ENCODE measurements at regions not wholly inside any gene's neighbourhood (a gene's known extent, or its start where the extent isn't known, plus 50 kb on each side); places are given as distances from the start of the nearest gene placed in this dataset.

DNA sequence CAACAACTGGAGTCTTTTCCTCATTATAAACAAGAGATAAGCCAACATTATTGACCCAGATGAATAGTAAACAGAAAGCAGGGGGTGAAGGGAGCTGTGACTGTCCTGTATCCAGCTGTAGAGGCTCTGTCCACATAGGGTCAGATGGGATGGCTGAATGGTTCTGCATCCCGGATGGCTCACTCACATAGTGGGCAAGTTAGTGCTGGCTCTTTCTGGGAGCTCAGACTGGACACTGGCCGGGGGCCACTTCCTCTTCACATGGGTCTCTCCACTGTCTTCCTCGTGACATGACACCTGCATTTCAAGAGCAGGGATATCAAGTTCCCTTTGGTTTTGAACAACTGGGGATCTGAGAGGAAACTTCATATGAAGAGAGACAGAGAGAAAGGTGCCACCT lies 969.6 kb upstream of the TMEM132C start:
- no peak for DNase-seq

- DNase-seq = no peak
Measured at GRCh38 chr12:127300075-127300474, 966.9 kb upstream of the TMEM132C start.

GRCh38 chr12:127300753-127301152 lies 966.2 kb upstream of the TMEM132C start:
- DNase-seq = no peak

DNA sequence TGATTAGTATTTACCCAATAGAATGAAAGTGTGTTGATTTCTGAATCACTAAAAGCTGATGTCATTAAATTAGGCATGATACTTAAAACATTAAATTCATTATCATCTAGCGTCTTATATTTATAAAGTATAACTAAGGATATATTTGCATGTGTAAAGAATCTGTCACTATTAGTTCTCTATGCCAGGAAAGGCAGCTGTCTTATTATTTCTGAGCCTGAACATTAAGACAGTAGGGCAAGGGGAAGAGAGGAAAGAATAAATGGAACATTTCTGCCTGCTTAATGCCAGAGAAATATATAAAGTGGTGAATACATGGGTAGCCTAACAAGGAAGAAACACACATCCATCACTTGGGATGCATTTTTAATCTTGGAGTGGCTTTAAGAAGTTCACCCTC lies 965.1 kb upstream of the TMEM132C start:
- no peak for DNase-seq

- no peak for DNase-seq
Measured at GRCh38 chr12:127304751-127305725, 961.9 kb upstream of the TMEM132C start.

DNA sequence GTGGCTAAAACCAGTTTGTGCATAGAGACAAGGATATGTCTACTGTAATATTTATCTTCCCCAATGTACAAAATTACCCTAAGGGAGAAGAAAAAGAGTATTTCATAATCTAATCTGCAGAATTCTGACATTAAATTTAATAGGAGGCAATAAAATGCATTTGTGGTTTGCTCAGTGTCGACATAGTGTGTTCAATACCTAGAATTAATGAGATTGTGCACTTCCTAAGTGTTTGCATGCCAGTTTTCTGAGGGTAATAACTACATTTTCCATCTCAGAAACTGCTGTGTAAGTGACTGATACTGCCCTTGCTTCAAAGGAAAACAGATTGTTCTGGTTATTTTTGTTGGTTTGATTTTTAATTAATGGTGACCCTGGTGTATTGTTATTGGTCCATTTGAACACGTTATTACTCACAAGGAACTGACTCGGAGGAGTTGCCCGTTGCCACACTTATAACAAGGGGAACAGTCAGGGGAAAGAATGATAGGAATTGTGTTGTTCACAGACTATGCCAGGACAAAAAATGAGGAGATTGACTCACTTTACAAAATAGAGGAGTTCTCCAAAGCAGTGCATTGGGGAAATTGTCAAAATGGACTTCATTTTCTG lies 960.3 kb upstream of the TMEM132C start:
- no peak for DNase-seq

GRCh38 chr12:127307528-127307927 lies 959.4 kb upstream of the TMEM132C start:
- DNase-seq = no peak

DNA sequence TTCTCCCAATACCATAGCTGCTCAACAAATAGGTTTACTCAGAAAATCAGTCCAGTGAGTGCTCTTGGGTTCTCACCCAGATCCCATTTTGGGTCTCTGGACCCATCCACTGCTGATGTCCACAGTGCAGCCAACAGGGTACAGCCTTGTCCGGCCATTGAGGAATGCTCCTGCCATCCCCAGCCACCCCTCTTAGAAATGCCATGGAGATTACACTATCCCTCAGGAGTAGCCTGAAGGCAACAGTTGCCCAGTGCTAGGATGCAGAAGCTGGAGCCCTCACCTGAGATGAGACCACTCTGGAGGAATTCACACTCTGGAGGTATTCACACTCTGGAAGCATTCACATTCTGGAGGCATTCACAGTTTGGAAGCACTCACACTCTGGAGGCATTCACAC lies 958.8 kb upstream of the TMEM132C start:
- DNase-seq = no peak

- DNase-seq = no peak
Measured at GRCh38 chr12:127310548-127310947, 956.4 kb upstream of the TMEM132C start.

- no peak for DNase-seq
Measured at GRCh38 chr12:127311720-127312364, 955.1 kb upstream of the TMEM132C start.

DNA sequence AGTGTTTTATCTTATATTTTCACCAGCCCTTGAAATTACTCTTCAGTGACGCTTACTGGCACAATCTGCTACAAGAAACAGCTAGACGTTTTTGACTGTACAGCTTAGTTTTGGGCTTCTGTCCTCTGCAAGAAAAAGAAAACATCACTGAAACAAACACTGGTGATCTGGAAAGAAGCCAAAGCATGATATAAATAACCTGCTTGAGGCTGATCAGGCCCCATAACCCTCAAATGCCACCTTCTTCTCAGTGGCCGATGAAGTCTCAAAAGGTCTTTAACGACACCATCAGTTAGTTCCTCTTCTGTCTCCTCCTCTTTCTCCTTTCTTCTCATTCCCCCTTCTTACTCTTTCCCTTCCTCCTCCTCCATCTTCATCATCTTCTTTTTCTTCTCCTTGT lies 942.3 kb upstream of the TMEM132C start:
- no peak for DNase-seq

GRCh38 chr12:127327986-127328385 lies 939.0 kb upstream of the TMEM132C start:
- no peak for DNase-seq

DNA sequence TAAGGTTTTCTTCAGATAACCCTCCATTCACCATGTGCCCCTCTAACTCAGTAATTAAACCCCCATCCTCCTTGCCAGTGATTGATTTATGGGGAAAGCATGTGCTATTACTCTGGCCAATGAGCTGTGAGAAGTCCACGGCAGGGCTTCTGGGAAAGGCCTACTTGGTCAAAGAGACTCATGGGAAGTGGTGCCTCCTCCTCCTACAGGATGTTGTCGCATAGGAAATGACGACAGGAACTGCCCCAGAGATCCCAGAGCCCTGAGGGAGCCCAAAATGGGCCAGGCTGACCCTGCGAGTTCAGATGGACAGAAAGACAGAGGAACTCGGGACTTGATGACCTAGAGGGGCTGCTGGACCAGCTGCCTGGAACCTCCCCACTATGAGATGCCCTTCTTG lies 938.1 kb upstream of the TMEM132C start:
- no peak for DNase-seq

GRCh38 chr12:127334365-127334764 lies 932.6 kb upstream of the TMEM132C start:
- DNase-seq = no peak

- no peak for DNase-seq
Measured at GRCh38 chr12:127334912-127335644, 931.9 kb upstream of the TMEM132C start.

DNA sequence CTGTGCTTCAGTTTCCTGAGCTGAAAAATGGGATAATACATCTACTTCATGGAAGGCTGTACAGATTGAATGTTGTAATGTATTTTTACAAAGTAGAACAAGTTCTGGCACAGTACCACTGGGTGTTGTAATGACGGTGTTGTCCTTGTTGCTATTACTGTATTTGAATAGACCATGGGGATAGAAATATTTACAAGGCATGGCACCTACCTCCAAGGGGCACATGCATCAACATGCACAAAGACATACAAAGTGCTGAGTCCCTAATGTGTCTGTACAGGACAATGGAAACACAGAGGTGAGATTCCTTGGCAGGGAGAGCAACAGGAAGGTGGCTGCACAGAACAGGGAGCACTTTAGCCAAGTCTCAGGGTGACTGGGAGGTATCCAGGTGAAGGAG lies 930.6 kb upstream of the TMEM132C start:
- no peak for DNase-seq

GRCh38 chr12:127339065-127339464 lies 927.9 kb upstream of the TMEM132C start:
- no peak for DNase-seq

GRCh38 chr12:127340381-127340780 lies 926.6 kb upstream of the TMEM132C start:
- DNase-seq = no peak

DNA sequence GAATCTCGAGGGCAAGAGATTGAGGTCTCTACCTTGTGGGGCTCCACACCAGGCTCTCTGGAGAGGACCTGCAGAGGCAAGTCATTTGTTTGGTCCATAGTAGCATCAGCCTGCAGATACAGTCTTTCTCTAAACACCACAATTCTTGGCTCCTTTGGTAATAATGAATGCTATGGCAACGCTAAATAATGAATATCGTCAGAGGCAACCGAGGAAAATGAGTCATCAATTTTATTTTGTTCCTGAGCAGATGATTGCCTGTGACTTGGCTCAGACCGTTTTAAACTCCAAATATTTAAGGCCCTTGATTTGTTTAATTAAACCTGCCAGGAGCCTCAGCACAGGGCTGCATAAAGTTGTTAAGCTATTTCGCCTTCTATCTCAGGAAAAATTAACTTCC lies 924.1 kb upstream of the TMEM132C start:
- DNase-seq = no peak

DNA sequence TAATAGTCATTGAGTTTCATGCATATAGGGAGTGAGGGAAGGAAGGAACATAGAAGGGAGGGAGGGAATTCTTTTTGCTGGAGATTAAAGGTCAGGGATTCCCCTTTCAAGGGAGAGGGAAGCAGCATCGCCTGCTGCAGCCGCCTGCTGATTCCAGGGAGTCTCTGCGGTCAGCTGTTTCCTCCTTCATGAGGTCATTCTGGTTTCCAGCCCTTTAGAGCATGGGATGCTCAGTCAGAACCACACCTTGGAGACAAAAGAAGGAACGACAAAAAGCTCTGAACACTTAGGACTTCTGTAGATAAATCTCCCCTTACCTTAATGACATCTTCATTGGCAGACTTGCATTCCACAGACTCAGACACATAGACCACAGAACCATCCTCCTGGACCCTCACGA lies 923.0 kb upstream of the TMEM132C start:
- no peak for DNase-seq

DNA sequence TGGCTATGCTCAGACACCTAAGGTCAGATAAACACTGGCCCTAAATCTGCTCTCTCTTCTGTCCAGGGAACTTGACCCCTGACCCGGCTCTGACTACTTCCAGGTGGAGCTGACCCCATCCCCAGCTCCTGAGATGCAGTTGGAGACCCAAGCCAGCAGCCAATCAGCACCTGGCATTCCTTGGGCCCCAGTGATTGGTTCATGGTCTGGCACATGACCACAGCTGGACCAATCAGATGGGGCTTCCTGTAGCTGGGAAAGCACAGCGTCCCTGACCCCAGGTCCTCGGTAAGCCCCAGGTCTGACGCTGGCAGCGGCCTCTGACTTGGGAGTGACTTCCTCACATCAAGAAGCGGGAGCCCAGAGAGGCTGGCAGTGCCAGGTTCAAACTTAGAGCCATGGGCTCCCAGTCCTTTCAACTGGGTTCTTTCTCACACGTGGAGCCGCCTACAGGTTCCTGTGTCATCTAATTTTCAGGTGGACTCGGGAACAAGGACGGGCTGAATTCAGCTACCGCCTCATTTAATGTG lies 915.4 kb upstream of the TMEM132C start:
- no peak for DNase-seq

DNA sequence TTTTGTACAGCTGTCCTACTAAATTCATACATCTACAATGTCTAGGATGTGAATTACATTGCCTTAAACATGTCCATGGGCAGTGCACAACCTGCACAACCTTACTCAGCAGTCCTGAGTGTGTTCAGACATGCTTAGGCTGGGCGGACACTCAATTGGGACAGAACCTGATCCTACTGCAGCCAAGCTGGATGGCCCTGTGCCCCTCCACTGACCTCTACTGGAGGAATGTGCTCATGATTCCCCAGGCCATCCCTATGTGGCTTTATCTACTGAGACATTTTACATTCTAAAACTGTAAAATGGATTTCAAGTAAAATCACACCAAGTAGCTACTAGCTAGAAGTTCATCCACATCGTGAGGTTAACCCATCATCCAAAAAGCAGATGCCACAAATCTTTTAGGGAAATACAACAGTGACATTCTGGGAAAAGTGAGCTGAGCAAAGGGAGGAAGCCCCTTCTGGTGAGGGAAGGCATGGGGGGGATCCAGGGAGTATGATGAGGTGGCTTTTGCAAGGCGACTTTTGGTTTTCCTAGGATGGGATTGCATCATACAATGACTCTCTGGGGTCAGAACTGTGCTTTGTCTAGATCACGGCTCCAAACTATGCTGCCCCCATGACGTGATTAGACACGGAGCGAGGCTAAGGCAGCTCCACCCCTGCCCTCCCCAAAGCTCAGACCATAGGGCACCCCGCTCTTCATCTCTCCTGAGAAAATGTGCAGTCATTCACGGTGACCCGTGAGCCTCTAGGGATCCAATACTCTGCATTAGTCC lies 911.7 kb upstream of the TMEM132C start:
- no peak for DNase-seq
